Peyer's patch (tissue), 4 donors: ENCODE measurements at regions not wholly inside any gene's neighbourhood (a gene's known extent, or its start where the extent isn't known, plus 50 kb on each side); places are given as distances from the start of the nearest gene placed in this dataset.

ENCODE experiments used
- CTCF ChIP-seq, 6 experiments: fragments of 450-650 bp in 4 of 6; fragments of 200-600 bp in 2 of 6; sonication (generic) in 1 of 6; IDR thresholded peaks; one replicate each; pipeline ENCODE4 v1.5.1; 2017 to 2019; ENCODE audit warnings: antibody characterized with exemption in 6 of 6, mild to moderate bottlenecking in 3 of 6, moderate library complexity in 1 of 6
- POLR2A ChIP-seq, 2 donors: fragments of 450-650 bp; IDR thresholded peaks; one replicate each; pipeline ENCODE4 v1.5.1; 2017; ENCODE audit warnings: antibody characterized with exemption in 2 of 2, mild to moderate bottlenecking in 2 of 2, moderate library complexity in 2 of 2

- no peak for TF ChIP-seq CTCF (IDR thresholded peaks at IDR 0.05)
- no peak for TF ChIP-seq POLR2A (IDR thresholded peaks at IDR 0.05)
Observed at GRCh38 chr10:113290137-113290536, 262.7 kb upstream of the HABP2 start.
